T-cell (primary cell): ENCODE measurements at regions not wholly inside any gene's neighbourhood (a gene's known extent, or its start where the extent isn't known, plus 50 kb on each side); places are given as distances from the start of the nearest gene placed in this dataset.

Source experiments
- ATAC-seq, 4 experiments: fragments of 200-7000 bp in 3 of 4; fragments of 150-1000 bp in 1 of 4; cut with Tn5 transposase; replicated peaks in 1 of 4; 1 replicate in 3 of 4; 2 replicates in 1 of 4; pipeline ENCODE4 v1.10.0; 2021; ENCODE audit warnings: moderate library complexity in 3 of 4, mild to moderate bottlenecking in 2 of 4, moderate number of reproducible peaks in 1 of 4
- CTCF ChIA-PET, 2 donors: fragments of 300-600 bp; sonication (Branson Sonifier 250); formaldehyde crosslinking; loops; one replicate each; lab custom pipeline; 2022; ENCODE audit warnings: antibody characterized with exemption in 2 of 2; lab: Charles Lee
- POLR2A ChIA-PET, 2 donors: fragments of 300-600 bp; sonication (Branson Sonifier 250); formaldehyde crosslinking; loops; one replicate each; lab custom pipeline; 2022; ENCODE audit warnings: antibody characterized with exemption in 2 of 2; lab: Charles Lee
- DNase-seq, 35 experiments: peaks; one replicate each; pipeline versions ENCODE4 v3.0.0 to v3.0.0-alpha.2; 2013 to 2023
- H3K27ac ChIP-seq: one replicate; pipeline ENCODE4 v1.5.1; 2013; ENCODE audit warnings: low read length
- H3K27me3 ChIP-seq, 2 experiments: replicated peaks in 1 of 2; 1 replicate in 1 of 2; 2 replicates in 1 of 2; pipeline versions ENCODE4 v1.6.1 to v1.7.0; 2013; ENCODE audit warnings: low read length in 1 of 2, mixed read lengths in 1 of 2; ENCODE audit not compliant: control insufficient read depth in 2 of 2, insufficient read depth in 2 of 2; ENCODE audit errors: extremely low read depth in 1 of 2
- H3K36me3 ChIP-seq, 2 donors: 1 replicate in 1 of 2; 2 replicates in 1 of 2; pipeline versions ENCODE4 v1.6.1 to v1.7.0; 2013; ENCODE audit warnings: low read length in 1 of 2; ENCODE audit not compliant: control insufficient read depth in 2 of 2, insufficient read depth in 1 of 2; ENCODE audit errors: extremely low read depth in 1 of 2
- H3K4me1 ChIP-seq, 2 experiments: 1 replicate in 1 of 2; 2 replicates in 1 of 2; pipeline versions ENCODE4 v1.6.1 to v1.7.0; 2013; ENCODE audit warnings: low read length in 2 of 2, mixed read lengths in 1 of 2; ENCODE audit not compliant: insufficient read depth in 2 of 2, control insufficient read depth in 1 of 2; ENCODE audit errors: extremely low read depth in 1 of 2
- H3K4me3 ChIP-seq, 2 donors: 1 replicate in 1 of 2; 2 replicates in 1 of 2; pipeline versions ENCODE4 v1.5.1 to v1.7.0; 2013; ENCODE audit warnings: mild to moderate bottlenecking in 2 of 2, low read length in 1 of 2, moderate library complexity in 1 of 2; ENCODE audit not compliant: control insufficient read depth in 1 of 2; ENCODE audit errors: extremely low read depth in 1 of 2
- H3K9me3 ChIP-seq: 2 replicates; pipeline ENCODE4 v1.7.0; 2013
- H3K27ac Mint-ChIP-seq, 2 donors: one replicate each; pipeline ENCODE4 v1.8.0; 2020 to 2021; ENCODE audit warnings: mild to moderate bottlenecking in 2 of 2, mixed read lengths in 2 of 2
- H3K27me3 Mint-ChIP-seq, 2 donors: one replicate each; pipeline ENCODE4 v1.8.0; 2021 to 2022; ENCODE audit warnings: mixed read lengths in 2 of 2
- H3K36me3 Mint-ChIP-seq: one replicate; pipeline ENCODE4 v1.8.0; 2021; ENCODE audit warnings: mixed read lengths
- H3K4me1 Mint-ChIP-seq, 3 donors: one replicate each; pipeline ENCODE4 v1.8.0; 2020 to 2022; ENCODE audit warnings: mixed read lengths in 3 of 3, mild to moderate bottlenecking in 1 of 3
- H3K4me3 Mint-ChIP-seq, 3 donors: one replicate each; pipeline ENCODE4 v1.8.0; 2020 to 2022; ENCODE audit warnings: mild to moderate bottlenecking in 3 of 3, mixed read lengths in 3 of 3, moderate library complexity in 3 of 3
- H3K9me3 Mint-ChIP-seq, 3 donors: one replicate each; pipeline ENCODE4 v1.8.0; 2020 to 2022; ENCODE audit warnings: mixed read lengths in 3 of 3
- WGBS: methylation state at CpG from one replicate; pipeline ENCODE4 v1.1.5; 2013; ENCODE audit warnings: missing lambda C conversion rate; ENCODE audit not compliant: insufficient coverage; 5-methylcytosine and 5-hydroxymethylcytosine counted together

DNA sequence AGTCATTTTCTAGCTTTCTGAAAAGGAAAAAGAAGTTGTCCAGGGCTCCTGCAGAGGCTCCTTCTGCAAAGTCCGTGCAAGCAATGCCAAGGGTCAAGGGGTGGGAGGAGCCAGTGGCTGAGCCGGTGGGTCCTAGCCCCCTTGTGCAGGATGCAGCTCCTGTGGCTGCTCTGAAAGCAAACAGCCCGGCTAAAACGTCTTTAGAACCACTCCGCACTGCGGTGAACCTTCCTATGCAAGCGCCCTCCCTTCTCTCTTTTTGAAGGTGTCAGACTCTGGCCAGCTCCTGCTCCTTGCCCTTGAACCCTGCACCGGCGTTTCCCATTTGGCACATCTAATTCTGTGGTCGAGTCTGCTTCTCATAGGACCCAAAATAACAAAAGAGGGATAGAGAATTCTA, 183.1 kb downstream of the UACA start:
- H3K4me1 Mint-ChIP-seq, result peaks cover 9 to 13% (median 10%) of the 10 kb centered on the region in 3 donors
- no peak for ATAC-seq
- Histone ChIP-seq H3K27me3 (peaks cover 0 to 16% of the 10 kb centered on the region in 2 experiments), H3K27ac (no peak overlapping the region), H3K36me3 (no peaks in the 10 kb centered on the region), H3K9me3 (no peaks in the 10 kb centered on the region), H3K4me1 (peaks cover 2 to 7% of the 10 kb centered on the region in 2 experiments), H3K4me3 (no peak overlapping the region)
- no peak overlapping the region for H3K4me3 Mint-ChIP-seq
- H3K36me3 Mint-ChIP-seq, result no peaks in the 10 kb centered on the region
- 80% methylated on average over 9 of the region's 10 CpGs for WGBS
- no peaks in the 10 kb centered on the region for H3K9me3 Mint-ChIP-seq
- peaks cover 0 to 10% of the 10 kb centered on the region in 2 donors for H3K27me3 Mint-ChIP-seq
- no peak overlapping the region for H3K27ac Mint-ChIP-seq
- DNase-seq, result no peak
- ChIA-PET CTCF (no interaction called here), POLR2A (no interaction called here)

DNA sequence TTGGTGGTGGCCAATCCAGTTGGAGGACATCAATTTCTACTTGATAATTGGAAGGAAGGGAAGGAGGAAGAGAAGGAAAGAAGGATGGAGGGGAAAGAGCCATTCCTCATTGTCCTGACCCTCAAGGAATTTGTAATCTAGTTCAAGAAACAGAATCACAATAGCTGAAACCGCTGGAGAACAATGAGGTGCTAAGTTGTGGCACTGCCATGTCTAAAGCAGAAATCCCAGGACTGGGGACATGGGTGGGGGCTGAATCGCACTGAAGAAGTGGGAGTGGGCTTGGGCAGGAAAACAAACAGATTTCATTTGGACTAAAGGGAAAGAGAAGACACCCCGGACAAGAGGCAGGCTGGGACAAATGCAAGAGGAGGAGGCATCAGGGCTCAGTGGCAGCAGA, 183.6 kb downstream of the UACA start:
- CTCF ChIA-PET, result no interaction called here
- no peaks in the 10 kb centered on the region for H3K36me3 Mint-ChIP-seq
- H3K27me3 ChIP-seq, result peaks cover 0 to 12% of the 10 kb centered on the region in 2 experiments
- H3K36me3 ChIP-seq, result no peaks in the 10 kb centered on the region
- H3K27me3 Mint-ChIP-seq, result peaks cover 0 to 10% of the 10 kb centered on the region in 2 donors
- ATAC-seq (no peak), DNase-seq (no peak)
- 88% methylated on average over 3 of the region's 3 CpGs for WGBS
- H3K4me3 ChIP-seq, result no peak overlapping the region
- peaks cover 9 to 13% (median 10%) of the 10 kb centered on the region in 3 donors for H3K4me1 Mint-ChIP-seq
- no peak overlapping the region for H3K27ac ChIP-seq
- no peaks in the 10 kb centered on the region for H3K9me3 ChIP-seq
- POLR2A ChIA-PET, result interaction anchor here in 1 of 2 donors (0.6 kb wide), 1 partner anchor 134 kb away, joined by 3 read pairs; no protein-coding TSS in a partner anchor
- no peaks in the 10 kb centered on the region for H3K9me3 Mint-ChIP-seq
- no peak overlapping the region for H3K27ac Mint-ChIP-seq
- H3K4me3 Mint-ChIP-seq, result no peak overlapping the region
- peaks cover 1 to 2% of the 10 kb centered on the region in 2 experiments for H3K4me1 ChIP-seq

DNA sequence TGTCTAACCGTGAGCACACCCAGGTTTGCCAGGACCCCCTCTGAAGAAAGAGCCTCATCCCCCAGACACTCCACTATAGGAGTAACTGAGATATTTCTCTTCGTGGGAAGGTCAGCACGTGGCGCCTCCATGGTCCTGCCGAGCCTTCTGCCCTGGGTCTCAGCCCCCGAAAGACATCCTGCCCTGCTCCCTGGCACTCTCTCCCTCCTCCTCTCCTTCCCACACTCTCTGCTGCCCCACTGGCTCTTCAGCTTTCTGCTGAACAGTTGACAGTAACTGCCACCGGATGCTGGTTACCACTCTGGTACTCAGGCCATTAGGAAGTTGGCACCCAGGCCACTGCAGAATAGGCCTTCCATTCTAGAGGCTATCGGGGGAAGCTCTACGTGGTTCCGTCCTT, 185.2 kb downstream of the UACA start:
- H3K4me1 ChIP-seq, result peaks cover 0 to 2% of the 10 kb centered on the region in 2 experiments
- no peak overlapping the region for H3K27ac ChIP-seq
- no peak overlapping the region for H3K27ac Mint-ChIP-seq
- 93% methylated on average over 7 of the region's 10 CpGs for WGBS
- H3K36me3 ChIP-seq, result no peaks in the 10 kb centered on the region
- H3K9me3 Mint-ChIP-seq, result peaks cover 5 to 6% (median 5%) of the 10 kb centered on the region in 3 donors
- no peaks in the 10 kb centered on the region for H3K36me3 Mint-ChIP-seq
- DNase-seq (no peak), ATAC-seq (no peak)
- no peaks in the 10 kb centered on the region for H3K27me3 Mint-ChIP-seq
- peaks cover 5 to 10% (median 9%) of the 10 kb centered on the region in 3 donors for H3K4me1 Mint-ChIP-seq
- no peaks in the 10 kb centered on the region for H3K9me3 ChIP-seq
- POLR2A ChIA-PET, result interaction anchor here in 1 of 2 donors (0.6 kb wide), 1 partner anchor 1259 kb away, joined by 3 read pairs; no protein-coding TSS in a partner anchor
- peaks cover 0 to 4% of the 10 kb centered on the region in 2 experiments for H3K27me3 ChIP-seq
- H3K4me3 ChIP-seq, result no peak overlapping the region
- no peak overlapping the region for H3K4me3 Mint-ChIP-seq
- CTCF ChIA-PET, result interaction anchor here in 1 of 2 donors (0.5 kb wide), 1 partner anchor 1100 kb away, joined by 4 read pairs; no protein-coding TSS in a partner anchor

DNA sequence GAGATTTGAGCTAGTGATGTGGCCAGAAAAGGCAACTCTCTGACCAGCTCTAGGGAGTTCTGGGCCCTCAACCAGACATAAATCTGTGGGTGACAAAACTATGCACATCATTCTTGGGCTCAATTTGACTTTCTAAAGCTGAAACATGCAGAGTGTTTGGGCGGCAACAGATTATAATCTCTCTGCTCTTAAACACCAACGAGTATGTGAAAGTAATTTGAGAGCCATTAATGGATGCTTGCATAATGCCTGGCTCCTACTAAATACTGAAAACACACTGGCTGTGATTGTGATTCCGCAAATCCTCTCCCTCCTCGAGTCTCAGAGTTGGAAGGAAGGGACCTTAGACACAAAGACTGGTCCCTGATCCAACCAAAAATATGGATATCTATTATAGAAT, 186.7 kb downstream of the UACA start:
- CTCF ChIA-PET, result no interaction called here
- POLR2A ChIA-PET, result no interaction called here

DNA sequence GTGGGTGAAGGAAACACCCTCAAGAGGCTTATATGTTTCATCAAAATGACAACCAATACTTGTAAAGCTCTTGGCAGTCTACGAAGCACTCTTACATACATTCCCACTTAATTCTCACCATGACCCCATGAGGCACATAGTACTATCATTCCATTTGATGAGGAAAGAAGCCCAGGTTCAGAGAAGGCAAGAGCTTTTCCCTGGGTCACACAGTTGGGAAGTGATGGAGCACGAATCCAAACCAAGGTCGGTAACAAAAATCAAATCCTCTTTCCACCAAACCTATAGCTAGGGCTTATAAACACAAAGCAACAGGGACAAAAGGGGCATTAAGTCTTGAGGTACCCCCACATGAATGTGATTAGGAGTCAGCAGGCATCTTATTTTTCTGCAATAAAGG, 187.1 kb downstream of the UACA start:
- Mint-ChIP-seq H3K9me3 (peaks cover 5 to 6% (median 5%) of the 10 kb centered on the region in 3 donors), H3K36me3 (no peaks in the 10 kb centered on the region), H3K27me3 (no peaks in the 10 kb centered on the region), H3K4me3 (no peak overlapping the region), H3K4me1 (peaks cover 5 to 10% (median 9%) of the 10 kb centered on the region in 3 donors), H3K27ac (no peak overlapping the region)
- Histone ChIP-seq H3K36me3 (no peaks in the 10 kb centered on the region), H3K9me3 (no peaks in the 10 kb centered on the region), H3K4me1 (peaks cover 0 to 2% of the 10 kb centered on the region in 2 experiments), H3K4me3 (no peak overlapping the region), H3K27me3 (peaks cover 0 to 4% of the 10 kb centered on the region in 2 experiments), H3K27ac (no peak overlapping the region)
- DNase-seq (no peak), ATAC-seq (no peak)
- no CpG with 5 or more reads among the region's 3 CpGs for WGBS
- ChIA-PET CTCF (no interaction called here), POLR2A (no interaction called here)

More for the DNA sequence above, 186.7 kb downstream of the UACA start:
- no peaks in the 10 kb centered on the region for H3K27me3 Mint-ChIP-seq
- H3K36me3 ChIP-seq, result no peaks in the 10 kb centered on the region
- WGBS, result no CpG with 5 or more reads among the region's 4 CpGs
- H3K4me3 Mint-ChIP-seq, result no peak overlapping the region
- H3K4me1 Mint-ChIP-seq, result peaks cover 5 to 10% (median 9%) of the 10 kb centered on the region in 3 donors
- H3K27ac ChIP-seq, result no peak overlapping the region
- H3K27me3 ChIP-seq, result peaks cover 0 to 4% of the 10 kb centered on the region in 2 experiments
- ATAC-seq, result no peak
- peaks cover 5 to 6% (median 5%) of the 10 kb centered on the region in 3 donors for H3K9me3 Mint-ChIP-seq
- no peak overlapping the region for H3K4me3 ChIP-seq
- H3K4me1 ChIP-seq, result peaks cover 0 to 2% of the 10 kb centered on the region in 2 experiments
- DNase-seq, result no peak
- H3K9me3 ChIP-seq, result no peaks in the 10 kb centered on the region
- no peaks in the 10 kb centered on the region for H3K36me3 Mint-ChIP-seq
- H3K27ac Mint-ChIP-seq, result no peak overlapping the region

DNA sequence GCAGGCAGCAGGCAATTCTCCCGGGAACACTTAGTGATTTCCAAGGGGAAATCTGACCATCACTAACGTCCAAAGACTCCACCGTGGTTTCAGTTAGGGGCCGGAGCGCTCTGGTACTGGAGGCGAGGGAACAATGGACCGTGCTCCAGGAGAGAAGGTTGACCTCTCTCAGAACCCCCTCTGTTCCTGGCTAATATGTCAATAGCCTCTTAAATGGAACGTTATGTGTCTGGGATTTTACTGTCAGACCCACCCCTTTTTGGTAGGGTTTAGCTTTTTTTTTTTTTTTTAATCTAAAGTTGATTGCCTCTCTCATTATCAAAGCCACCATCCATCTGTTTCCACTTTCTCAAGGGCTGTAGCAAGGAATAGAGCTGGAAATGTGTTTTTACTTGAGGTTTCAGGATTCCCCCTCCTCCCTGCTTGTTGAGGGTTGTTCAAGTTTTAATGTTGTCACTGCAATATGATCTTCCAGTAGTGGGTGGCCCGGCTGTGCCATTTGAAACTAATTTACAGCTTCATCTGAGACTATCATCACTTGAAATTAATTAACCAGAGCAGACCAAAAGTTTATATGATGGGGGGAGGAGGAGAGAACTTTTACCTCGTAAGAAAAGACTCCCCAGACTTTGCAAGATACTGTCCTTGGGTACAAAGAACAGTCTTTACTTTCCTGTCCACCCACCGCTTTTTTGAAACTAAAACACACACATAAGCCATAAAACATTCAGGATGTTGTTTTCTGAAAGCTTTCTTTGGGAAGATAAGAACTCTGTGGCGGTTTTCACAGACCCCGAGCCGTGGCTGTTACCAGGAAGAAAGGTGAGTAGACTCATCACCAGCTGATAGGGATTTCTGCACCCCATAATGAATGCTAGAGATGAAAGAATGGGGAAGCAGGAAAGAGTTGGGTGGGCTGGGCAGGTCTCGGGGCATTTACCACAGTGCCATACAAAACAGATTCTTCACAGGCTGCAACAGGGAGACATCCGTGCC, 187.8 kb downstream of the UACA start:
- no peak overlapping the region for H3K27ac ChIP-seq
- Mint-ChIP-seq H3K27ac (no peak overlapping the region), H3K36me3 (no peaks in the 10 kb centered on the region), H3K4me1 (peaks cover 5 to 10% (median 9%) of the 10 kb centered on the region in 3 donors), H3K9me3 (peaks cover 5 to 6% (median 5%) of the 10 kb centered on the region in 3 donors), H3K27me3 (no peaks in the 10 kb centered on the region), H3K4me3 (no peak overlapping the region)
- WGBS, result 80% methylated on average over 2 of the region's 16 CpGs
- DNase-seq (no peak), ATAC-seq (no peak)
- ChIA-PET POLR2A (interaction anchor here (0.6 kb wide), 2 partner anchors 41 to 1105 kb away, joined by 3 to 4 read pairs; no protein-coding TSS in a partner anchor), CTCF (interaction anchor here (0.6 to 0.9 kb wide), 3 partner anchors 8 to 147 kb away, joined by 3 to 4 read pairs (median 4); no protein-coding TSS in a partner anchor)
- no peaks in the 10 kb centered on the region for H3K9me3 ChIP-seq
- no peak overlapping the region for H3K4me3 ChIP-seq
- peaks cover 0 to 2% of the 10 kb centered on the region in 2 experiments for H3K4me1 ChIP-seq
- H3K27me3 ChIP-seq, result peaks cover 0 to 4% of the 10 kb centered on the region in 2 experiments
- no peaks in the 10 kb centered on the region for H3K36me3 ChIP-seq
